ENCODE measurements at regions not wholly inside any gene's neighbourhood (a gene's known extent, or its start where the extent isn't known, plus 50 kb on each side); places are given as distances from the start of the nearest gene placed in this dataset.

GRCh38 chrX:104482757-104483156 lies 83.2 kb upstream of the IL1RAPL2 start:
- peak; percentile 36; the same call in 2 of the 3 replicates for TF ChIP-seq CTCF (IDR thresholded peaks at IDR 0.05)
- TF ChIP-seq REST (IDR thresholded peaks at IDR 0.05): no peak
- TF ChIP-seq CEBPB (IDR thresholded peaks at IDR 0.05): no peak

Data from A549 (cell line).